Hypothalamus (tissue), 51 donors: ENCODE measurements at regions not wholly inside any gene's neighbourhood (a gene's known extent, or its start where the extent isn't known, plus 50 kb on each side); places are given as distances from the start of the nearest gene placed in this dataset.

ENCODE experiments used
- DNase-seq, 51 donors: peaks; one replicate each; lab custom pipeline; 2025; lab: John Stamatoyannopoulos, UW

DNA sequence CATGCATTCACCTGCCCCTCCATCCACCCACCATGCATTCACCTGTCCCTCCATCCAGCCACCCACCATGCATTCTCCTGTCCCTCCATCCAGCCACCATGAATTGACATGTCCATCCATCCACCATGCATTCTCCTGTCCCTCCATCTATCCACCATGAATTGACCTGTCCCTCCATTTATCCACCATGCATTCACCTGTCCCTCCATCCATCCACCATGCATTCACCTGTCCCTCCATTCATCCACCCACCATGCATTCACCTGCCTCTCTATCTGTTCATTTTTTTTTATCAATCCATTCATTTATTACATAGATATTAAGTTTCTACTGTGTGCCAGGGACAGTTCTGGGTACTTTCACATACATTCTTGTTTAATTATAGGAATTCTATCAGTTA lies 69.2 kb downstream of the MYCN start:
- DNase-seq, result no peak

DNA sequence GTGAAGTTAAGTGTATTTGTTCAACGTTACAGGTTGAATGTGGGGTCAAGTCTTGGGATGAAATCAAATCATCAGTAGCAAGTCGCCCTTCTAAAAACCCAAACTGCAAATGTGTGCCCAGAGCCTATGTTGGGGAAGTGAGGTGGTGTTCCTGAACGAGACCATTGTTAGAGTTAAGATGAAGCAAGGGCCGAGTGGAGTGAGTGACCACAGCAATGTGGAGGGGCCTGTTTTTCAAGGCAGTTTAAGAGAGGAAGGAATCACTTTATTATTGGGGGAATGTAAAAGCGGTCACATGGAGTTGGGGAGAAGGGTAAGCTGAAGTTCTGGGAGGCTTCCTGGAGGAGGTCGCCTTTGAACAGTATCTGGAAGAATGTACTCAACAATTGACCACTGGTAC lies 68.5 kb downstream of the MYCN start:
- no peak for DNase-seq

- no peak for DNase-seq
These were observed 68.0 kb downstream of the MYCN start for GRCh38 chr2:16008331-16008850.

DNA sequence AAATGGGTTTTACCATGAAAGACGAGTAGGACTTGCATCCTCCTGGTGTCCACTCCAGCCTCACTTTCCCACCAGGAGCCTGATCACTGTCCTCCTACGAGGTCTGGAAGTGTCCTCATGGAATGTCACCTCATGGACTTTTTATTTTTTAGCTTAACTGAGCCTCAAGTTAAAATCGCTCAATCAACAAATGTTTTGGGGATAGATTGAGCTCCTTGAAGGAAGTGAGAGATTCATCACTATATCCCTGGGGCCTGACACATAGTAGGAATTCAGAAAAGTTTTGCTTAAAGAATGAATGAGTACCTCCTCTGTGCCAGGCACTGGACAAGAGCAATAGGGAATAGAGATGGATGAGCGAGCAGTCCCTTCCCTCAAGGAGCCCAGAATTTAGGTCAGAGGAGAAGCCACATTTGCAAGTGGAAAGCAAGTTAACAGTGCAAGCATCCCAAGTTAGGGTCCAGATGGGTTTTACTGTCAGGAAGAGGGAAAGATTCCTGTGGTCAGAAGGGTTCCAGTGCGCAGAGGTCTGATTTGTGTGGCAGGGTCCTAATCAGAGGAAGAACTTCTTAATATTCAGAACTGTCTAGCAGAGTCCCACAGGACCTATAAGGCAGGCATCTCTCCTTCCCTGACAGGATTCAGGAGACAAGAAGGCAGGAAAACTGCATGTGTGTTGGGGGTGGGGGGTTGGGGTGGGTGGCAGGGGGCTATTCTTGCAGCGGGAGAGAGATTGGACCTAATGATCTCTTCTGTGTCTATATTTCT lies 67.0 kb downstream of the MYCN start:
- DNase-seq, result no peak

GRCh38 chr2:16006537-16007166 lies 66.3 kb downstream of the MYCN start:
- DNase-seq, result no peak

GRCh38 chr2:16005816-16006536 lies 65.6 kb downstream of the MYCN start:
- DNase-seq, result no peak

- no peak for DNase-seq
These were observed 65.0 kb downstream of the MYCN start for GRCh38 chr2:16005389-16005788.

DNA sequence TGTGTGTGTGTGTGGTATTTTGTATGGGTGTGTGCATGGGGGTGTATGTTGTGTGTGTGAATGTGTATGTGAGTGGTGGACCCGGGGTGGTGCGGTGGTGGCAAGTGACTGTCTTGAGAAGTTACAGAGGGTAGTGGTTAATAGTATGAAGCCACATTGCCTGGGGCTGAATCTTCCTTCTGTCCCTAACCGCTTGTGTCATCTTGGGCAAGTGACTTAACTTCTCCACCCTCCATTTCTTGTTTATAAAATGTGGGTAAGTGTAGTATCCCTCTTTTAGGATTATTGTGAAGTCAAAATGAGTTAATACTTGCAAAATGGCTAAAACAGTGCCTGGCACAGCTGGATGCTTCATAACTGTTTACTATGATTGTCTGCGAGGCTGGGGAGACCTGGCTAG lies 63.5 kb downstream of the MYCN start:
- DNase-seq, result no peak

DNA sequence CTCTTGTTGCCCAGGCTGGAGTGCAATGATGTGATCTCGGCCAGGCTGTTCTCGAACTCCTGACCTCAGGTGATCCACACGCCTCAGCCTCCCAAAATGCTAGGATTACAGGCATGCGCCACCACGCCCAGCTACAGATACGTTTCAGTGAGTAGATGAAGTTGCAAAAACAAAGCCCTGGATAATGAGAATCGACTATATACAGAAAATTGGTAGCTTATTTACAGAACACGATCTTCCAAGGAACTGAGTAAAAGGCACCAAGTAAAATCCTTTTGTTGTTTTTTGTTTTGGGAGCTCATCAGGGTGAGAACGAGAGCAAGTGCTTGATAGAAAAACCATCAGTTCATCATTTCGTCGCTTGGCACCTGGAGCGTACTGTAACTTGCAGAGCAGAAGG lies 62.8 kb downstream of the MYCN start:
- DNase-seq, result no peak

- DNase-seq, result no peak
These were observed 62.2 kb downstream of the MYCN start for GRCh38 chr2:16002575-16002974.

DNA sequence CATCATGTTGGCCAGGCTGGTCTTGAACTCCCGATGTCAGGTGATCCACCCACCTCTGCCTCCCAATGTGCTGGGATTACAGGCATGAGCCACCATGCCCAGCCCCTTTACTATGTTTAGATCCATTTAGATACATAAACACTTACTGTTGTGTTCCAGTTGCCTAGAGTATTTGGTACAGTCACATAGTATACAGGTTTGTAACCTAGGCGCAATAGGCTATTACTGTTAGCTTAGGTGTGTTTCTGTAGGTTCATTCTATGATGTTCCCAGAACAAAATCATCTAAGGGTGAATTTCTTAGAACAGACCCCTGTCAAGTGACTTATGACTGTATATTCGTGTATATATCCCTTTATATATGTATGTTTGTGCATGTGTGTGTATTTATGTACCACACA lies 61.8 kb downstream of the MYCN start:
- DNase-seq, result no peak

GRCh38 chr2:16000642-16001041 lies 60.3 kb downstream of the MYCN start:
- DNase-seq, result peak in 3 of 51 donors; percentile 2 to 12 (median 9)

- DNase-seq, result no peak
These were observed 59.5 kb downstream of the MYCN start for GRCh38 chr2:15999596-16000469.

DNA sequence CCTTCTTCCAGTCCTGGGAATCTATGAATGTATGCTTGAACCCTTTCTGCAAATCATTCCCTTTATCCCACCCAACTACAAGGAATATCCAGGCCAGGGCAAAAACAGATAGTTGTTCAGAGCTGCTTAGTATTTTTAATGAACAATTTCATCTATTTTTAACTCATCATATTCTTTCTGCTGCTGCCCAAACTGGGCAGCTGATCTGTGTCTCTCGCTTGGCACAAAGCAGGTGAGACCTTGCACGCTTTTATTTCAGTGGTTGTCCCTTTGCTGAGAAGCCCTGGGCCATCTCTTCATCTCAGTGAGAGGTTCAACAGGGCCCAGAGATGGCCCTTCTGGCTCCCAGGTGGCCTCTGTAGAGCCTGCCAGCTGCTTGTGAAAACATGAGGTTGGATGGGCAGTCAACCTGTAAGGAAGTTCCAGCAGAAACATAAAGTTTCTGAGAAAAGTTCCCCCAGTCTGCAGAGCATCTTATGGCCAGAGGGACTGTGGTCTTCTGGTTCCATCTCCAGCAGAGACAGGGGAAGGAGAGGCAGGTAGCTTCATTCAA lies 57.5 kb downstream of the MYCN start:
- DNase-seq, result no peak

- DNase-seq, result no peak
These were observed 56.4 kb downstream of the MYCN start for GRCh38 chr2:15996536-15997423.
